Testis (tissue), 2 donors: ENCODE measurements at regions not wholly inside any gene's neighbourhood (a gene's known extent, or its start where the extent isn't known, plus 50 kb on each side); places are given as distances from the start of the nearest gene placed in this dataset.

ENCODE experiments used
- CTCF ChIP-seq, 3 experiments: fragments of 450-650 bp in 2 of 3; fragments of 200-600 bp in 1 of 3; sonication (generic) in 1 of 3; IDR thresholded peaks; one replicate each; pipeline ENCODE4 v1.5.1; 2016 to 2019; ENCODE audit warnings: antibody characterized with exemption in 3 of 3, mild to moderate bottlenecking in 2 of 3, moderate library complexity in 1 of 3
- POLR2A ChIP-seq: fragments of 450-650 bp; IDR thresholded peaks from one replicate; pipeline ENCODE4 v1.6.1; 2017; ENCODE audit warnings: antibody characterized with exemption, mild to moderate bottlenecking, moderate library complexity

- TF ChIP-seq CTCF (IDR thresholded peaks at IDR 0.05), result no peak
- no peak for TF ChIP-seq POLR2A
Measured at GRCh38 chr12:105457026-105457425, 126.5 kb downstream of the C12orf75 start.
